ENCODE measurements at regions not wholly inside any gene's neighbourhood (a gene's known extent, or its start where the extent isn't known, plus 50 kb on each side); places are given as distances from the start of the nearest gene placed in this dataset.

- TF ChIP-seq ARNTL (CRISPR knock-in tag; IDR thresholded peaks at IDR 0.05; ENCODE audit: borderline replicate concordance, low read depth) (no peak), PPARA (CRISPR knock-in tag; IDR thresholded peaks at IDR 0.05; ENCODE audit: borderline replicate concordance) (no peak), TCF4 (CRISPR knock-in tag; IDR thresholded peaks at IDR 0.05; ENCODE audit: borderline replicate concordance) (no peak), RARB (CRISPR knock-in tag; IDR thresholded peaks at IDR 0.05) (no peak), CSRNP3 (CRISPR knock-in tag; IDR thresholded peaks at IDR 0.05) (no peak), TSHZ2 (CRISPR knock-in tag; IDR thresholded peaks at IDR 0.05) (no peak), ESRRG (CRISPR knock-in tag; IDR thresholded peaks at IDR 0.05) (no peak), ISL1 (CRISPR knock-in tag; IDR thresholded peaks at IDR 0.05) (no peak), ZNF70 (CRISPR knock-in tag; IDR thresholded peaks at IDR 0.05) (no peak), SNAI2 (CRISPR knock-in tag; IDR thresholded peaks at IDR 0.05) (no peak)
- ATAC-seq = no peak
These were observed 110.8 kb downstream of the DAD1 start for GRCh38 chr14:22478247-22478646.

- ATAC-seq = no peak
- TF ChIP-seq ZFP30 (CRISPR knock-in tag; IDR thresholded peaks at IDR 0.05) = no peak
- no peak for TF ChIP-seq BACH2 (CRISPR knock-in tag; IDR thresholded peaks at IDR 0.05; ENCODE audit: borderline replicate concordance)
- no peak for TF ChIP-seq SNAI2 (CRISPR knock-in tag; IDR thresholded peaks at IDR 0.05)
- no peak for TF ChIP-seq CSDC2 (CRISPR knock-in tag; IDR thresholded peaks at IDR 0.05)
- no peak for TF ChIP-seq TSHZ2 (CRISPR knock-in tag; IDR thresholded peaks at IDR 0.05)
- TF ChIP-seq ZFP3 (CRISPR knock-in tag; IDR thresholded peaks at IDR 0.05) = no peak
- no peak for TF ChIP-seq ARNTL (CRISPR knock-in tag; IDR thresholded peaks at IDR 0.05; ENCODE audit: borderline replicate concordance, low read depth)
- TF ChIP-seq ESRRG (CRISPR knock-in tag; IDR thresholded peaks at IDR 0.05) = no peak
- TF ChIP-seq ZNF8 (CRISPR knock-in tag; IDR thresholded peaks at IDR 0.05) = no peak
- TF ChIP-seq PPARA (CRISPR knock-in tag; IDR thresholded peaks at IDR 0.05; ENCODE audit: borderline replicate concordance) = no peak
- TF ChIP-seq CSRNP3 (CRISPR knock-in tag; IDR thresholded peaks at IDR 0.05) = no peak
These were observed 111.3 kb downstream of the DAD1 start for GRCh38 chr14:22477569-22478194.

GRCh38 chr14:22476887-22477286, 112.1 kb downstream of the DAD1 start:
- TF ChIP-seq OSR1 (CRISPR knock-in tag; IDR thresholded peaks at IDR 0.05) (no peak), POU6F1 (CRISPR knock-in tag; IDR thresholded peaks at IDR 0.05; ENCODE audit: borderline replicate concordance, low read depth) (no peak)
- no peak for ATAC-seq
